ENCODE measurements at regions not wholly inside any gene's neighbourhood (a gene's known extent, or its start where the extent isn't known, plus 50 kb on each side); places are given as distances from the start of the nearest gene placed in this dataset.

- H3K4me1 ChIP-seq (ENCODE audit: insufficient read depth) = no peaks in the 10 kb centered on the region
- no peaks in the 10 kb centered on the region for H4K20me1 ChIP-seq (ENCODE audit: insufficient read depth, poor library complexity, severe bottlenecking)
- no peak overlapping the region for H2AFZ ChIP-seq
- TF ChIP-seq EZH2phosphoT487 (IDR thresholded peaks at IDR 0.05; ENCODE audit: low read depth, severe bottlenecking, unreplicated experiment) (no peak), CTCF (IDR thresholded peaks at IDR 0.05; ENCODE audit: poor library complexity) (peak; percentile 97)
- H3K4me3 ChIP-seq = no peak overlapping the region
- DNase-seq (ENCODE audit: low spot score) = peak; percentile 93
- H3K27me3 ChIP-seq = no peaks in the 10 kb centered on the region
- no peak overlapping the region for H3K4me2 ChIP-seq
- no peaks in the 10 kb centered on the region for H3K79me2 ChIP-seq
- H3K9me2 ChIP-seq (replicated peaks; ENCODE audit: insufficient read depth) = no peaks in the 10 kb centered on the region
- no peak overlapping the region for H3K27ac ChIP-seq
- H3K36me3 ChIP-seq (replicated peaks; ENCODE audit: insufficient read depth, low read depth) = no peaks in the 10 kb centered on the region
- no peaks in the 10 kb centered on the region for H3K9me3 ChIP-seq (ENCODE audit: low read depth)
- 43% methylated on average over 12 of the region's 12 CpGs for WGBS (ENCODE audit: low lambda C conversion rate, missing lambda C conversion rate)
Observed at GRCh38 chr10:28381903-28382347, 79.1 kb upstream of the MPP7 start.

- 69% methylated on average over 13 of the region's 13 CpGs for WGBS (ENCODE audit: low lambda C conversion rate, missing lambda C conversion rate)
- H2AFZ ChIP-seq = no peak overlapping the region
Observed at GRCh38 chr10:28382525-28383269, 79.8 kb upstream of the MPP7 start.

GRCh38 chr10:28384557-28384956, 81.7 kb upstream of the MPP7 start:
- no peaks in the 10 kb centered on the region for H4K20me1 ChIP-seq (ENCODE audit: insufficient read depth, poor library complexity, severe bottlenecking)
- no peak overlapping the region for H2AFZ ChIP-seq
- whole genome bisulfite sequencing (ENCODE audit: low lambda C conversion rate, missing lambda C conversion rate) = 92% methylated on average over 2 of the region's 2 CpGs
- no peak overlapping the region for H3K4me2 ChIP-seq
- no peak for DNase-seq (ENCODE audit: low spot score)
- no peaks in the 10 kb centered on the region for H3K4me1 ChIP-seq (ENCODE audit: insufficient read depth)
- TF ChIP-seq EZH2 (IDR thresholded peaks at IDR 0.05; ENCODE audit: borderline replicate concordance) = no peak
- TF ChIP-seq EZH2phosphoT487 (IDR thresholded peaks at IDR 0.05; ENCODE audit: low read depth, severe bottlenecking, unreplicated experiment) = no peak
- TF ChIP-seq CTCF (IDR thresholded peaks at IDR 0.05; ENCODE audit: poor library complexity) = no peak
- no peaks in the 10 kb centered on the region for H3K79me2 ChIP-seq
- no peaks in the 10 kb centered on the region for H3K36me3 ChIP-seq (replicated peaks; ENCODE audit: insufficient read depth, low read depth)
- no peaks in the 10 kb centered on the region for H3K9me2 ChIP-seq (replicated peaks; ENCODE audit: insufficient read depth)
- no peak overlapping the region for H3K27ac ChIP-seq
- H3K4me3 ChIP-seq = no peak overlapping the region
- no peaks in the 10 kb centered on the region for H3K9me3 ChIP-seq (ENCODE audit: low read depth)
- no peaks in the 10 kb centered on the region for H3K27me3 ChIP-seq

More at GRCh38 chr10:28382525-28383269, 79.8 kb upstream of the MPP7 start:
- TF ChIP-seq EZH2 (IDR thresholded peaks at IDR 0.05; ENCODE audit: borderline replicate concordance) (no peak), CTCF (IDR thresholded peaks at IDR 0.05; ENCODE audit: poor library complexity) (no peak), EZH2phosphoT487 (IDR thresholded peaks at IDR 0.05; ENCODE audit: low read depth, severe bottlenecking, unreplicated experiment) (no peak)
- no peaks in the 10 kb centered on the region for H3K36me3 ChIP-seq (replicated peaks; ENCODE audit: insufficient read depth, low read depth)
- no peak overlapping the region for H3K4me3 ChIP-seq
- H3K27me3 ChIP-seq = no peaks in the 10 kb centered on the region
- peak; percentile 16 for DNase-seq (ENCODE audit: low spot score)
- no peaks in the 10 kb centered on the region for H3K9me2 ChIP-seq (replicated peaks; ENCODE audit: insufficient read depth)
- H4K20me1 ChIP-seq (ENCODE audit: insufficient read depth, poor library complexity, severe bottlenecking) = no peaks in the 10 kb centered on the region
- H3K27ac ChIP-seq = no peak overlapping the region
- no peaks in the 10 kb centered on the region for H3K4me1 ChIP-seq (ENCODE audit: insufficient read depth)
- H3K79me2 ChIP-seq = no peaks in the 10 kb centered on the region
- H3K9me3 ChIP-seq (ENCODE audit: low read depth) = no peaks in the 10 kb centered on the region
- H3K4me2 ChIP-seq = no peak overlapping the region

Measured in hepatocyte (in vitro differentiated cells).